Activated naive CD4-positive, alpha-beta T cell treated with Interleukin-2 at 50 U/mL for 16 hours (primary cell): ENCODE measurements at regions not wholly inside any gene's neighbourhood (a gene's known extent, or its start where the extent isn't known, plus 50 kb on each side); places are given as distances from the start of the nearest gene placed in this dataset.

ENCODE experiments used
- DNase-seq: peaks from one replicate; pipeline ENCODE4 v3.0.0-alpha.2; 2020

DNA sequence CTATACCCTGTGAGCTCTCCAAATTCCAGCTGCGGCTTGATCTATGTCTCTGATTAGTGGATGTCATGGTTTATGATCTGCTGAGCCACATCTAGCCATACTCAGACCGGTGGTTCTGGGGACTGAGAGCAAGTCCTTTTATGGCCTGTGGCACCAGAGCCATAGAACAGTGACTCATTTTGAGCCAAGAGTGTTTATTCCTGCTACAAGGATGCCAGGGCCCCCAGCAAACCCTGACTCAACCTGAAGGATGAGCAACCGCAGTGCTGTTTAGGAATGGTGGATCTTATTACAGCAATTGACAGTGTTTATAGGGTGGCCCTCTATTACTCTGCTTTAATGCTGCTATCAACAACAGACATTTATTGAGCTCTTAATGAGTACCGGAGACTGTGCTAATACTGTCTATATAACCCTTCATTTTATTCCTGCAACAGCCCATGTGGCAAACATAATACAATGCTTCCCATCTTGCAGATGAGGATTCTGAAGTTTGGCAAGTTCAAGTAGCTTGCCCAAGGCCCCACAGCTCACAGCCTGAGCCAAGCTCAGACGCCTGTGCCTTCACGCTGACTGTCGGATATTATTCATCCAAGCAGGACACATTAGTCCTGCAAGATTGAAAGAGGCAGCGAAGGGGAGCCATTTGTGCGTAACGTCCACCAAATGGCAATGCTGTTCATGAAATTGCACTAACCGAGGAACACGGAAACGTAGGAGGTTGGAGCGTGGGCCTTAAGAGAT is 273.6 kb upstream of the PWP1 start:
- no peak for DNase-seq

DNA sequence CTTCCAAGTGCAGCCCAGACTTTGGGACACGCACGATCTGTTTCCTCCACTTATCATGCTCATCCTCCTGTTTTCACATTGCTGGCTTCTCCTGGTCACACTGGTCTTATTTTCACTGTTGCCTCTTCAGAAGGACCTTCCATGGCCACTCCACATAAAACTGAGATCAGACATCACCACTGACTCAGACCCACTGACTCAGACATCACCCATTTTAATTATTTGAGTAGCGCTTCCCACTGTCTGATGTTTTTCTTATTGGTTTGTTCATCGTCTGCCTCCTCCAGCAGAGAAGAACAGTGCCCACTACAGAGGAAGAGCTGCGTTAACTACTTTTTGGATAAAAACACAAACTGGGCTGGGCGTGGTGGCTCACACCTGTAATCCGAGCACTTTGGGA is 270.5 kb upstream of the PWP1 start:
- no peak for DNase-seq

DNA sequence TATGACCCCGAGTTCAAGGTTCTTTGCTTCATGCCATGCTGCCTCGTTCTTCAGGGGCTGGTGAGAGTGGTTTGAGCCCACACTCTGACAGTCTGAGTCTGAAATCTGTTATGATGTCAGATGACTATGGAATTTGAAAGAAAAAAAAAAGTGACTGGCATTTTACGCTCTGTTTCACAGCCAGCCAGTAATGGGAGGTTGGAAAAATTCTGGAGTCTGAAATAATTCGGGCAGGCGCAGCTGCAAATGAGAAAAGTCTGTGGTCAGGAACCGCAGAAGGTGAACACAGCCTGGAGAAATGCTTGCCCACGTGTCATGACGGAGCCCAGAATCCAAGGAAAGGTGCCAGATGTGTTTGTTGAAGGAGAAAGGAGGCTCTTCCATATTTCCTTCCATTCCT is 269.8 kb upstream of the PWP1 start:
- no peak for DNase-seq

DNA sequence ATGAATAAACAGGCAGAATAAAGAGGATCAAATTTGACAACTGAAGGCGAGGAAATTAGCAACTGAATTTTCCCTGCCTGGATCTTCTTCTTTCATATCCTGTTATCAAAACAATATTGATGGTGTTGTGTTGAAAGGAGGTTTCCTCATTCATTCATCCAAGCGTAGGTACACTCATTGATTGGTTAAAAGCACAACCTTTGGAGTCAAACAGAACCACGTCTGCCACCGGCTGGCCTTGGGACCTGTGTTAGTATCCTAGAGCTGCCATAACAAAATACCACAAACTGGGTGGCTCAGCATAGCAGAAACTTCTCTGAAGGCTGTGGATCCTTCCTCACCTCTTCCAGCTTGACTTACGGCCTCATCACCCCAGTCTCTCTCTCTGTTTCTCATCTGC is 268.6 kb upstream of the PWP1 start:
- no peak for DNase-seq

DNA sequence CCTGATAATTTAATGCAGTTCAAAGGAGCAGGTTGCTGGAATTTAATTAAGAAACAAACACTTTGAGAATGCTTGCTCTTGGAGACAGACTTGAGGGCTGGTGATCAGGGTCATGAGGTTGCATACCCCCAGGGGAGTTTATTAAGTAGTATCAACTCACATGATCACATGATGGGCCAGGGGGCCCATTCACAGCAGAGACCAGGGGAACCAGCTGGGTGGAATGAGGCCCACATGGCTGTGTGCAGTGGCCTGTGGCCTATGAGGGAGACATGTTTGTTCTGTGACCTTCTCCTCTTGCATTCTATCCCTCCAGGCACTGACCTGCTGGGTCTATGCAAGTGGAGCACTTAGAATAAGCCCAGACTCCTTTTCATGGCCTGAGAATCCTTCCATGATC is 266.6 kb upstream of the PWP1 start:
- no peak for DNase-seq

DNA sequence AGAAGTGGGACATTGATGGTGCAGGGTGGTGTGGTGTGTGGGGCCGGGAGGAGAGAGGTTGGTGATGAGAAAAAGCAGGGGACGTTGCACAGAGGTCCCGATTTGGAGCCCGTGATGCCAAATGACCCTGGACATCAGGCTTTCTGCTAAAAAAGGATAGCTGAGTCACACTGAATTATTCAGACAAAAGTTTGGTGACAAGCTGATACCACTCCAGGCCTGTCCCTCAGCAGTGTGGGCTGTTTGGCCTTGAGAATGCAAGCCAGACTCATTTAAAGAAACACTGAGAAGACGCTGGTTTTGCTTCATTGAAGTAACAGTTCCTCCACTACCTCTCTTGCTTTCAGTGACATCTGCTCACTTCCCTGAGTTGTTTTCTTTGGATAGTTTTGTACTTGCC is 262.1 kb upstream of the PWP1 start:
- no peak for DNase-seq

DNA sequence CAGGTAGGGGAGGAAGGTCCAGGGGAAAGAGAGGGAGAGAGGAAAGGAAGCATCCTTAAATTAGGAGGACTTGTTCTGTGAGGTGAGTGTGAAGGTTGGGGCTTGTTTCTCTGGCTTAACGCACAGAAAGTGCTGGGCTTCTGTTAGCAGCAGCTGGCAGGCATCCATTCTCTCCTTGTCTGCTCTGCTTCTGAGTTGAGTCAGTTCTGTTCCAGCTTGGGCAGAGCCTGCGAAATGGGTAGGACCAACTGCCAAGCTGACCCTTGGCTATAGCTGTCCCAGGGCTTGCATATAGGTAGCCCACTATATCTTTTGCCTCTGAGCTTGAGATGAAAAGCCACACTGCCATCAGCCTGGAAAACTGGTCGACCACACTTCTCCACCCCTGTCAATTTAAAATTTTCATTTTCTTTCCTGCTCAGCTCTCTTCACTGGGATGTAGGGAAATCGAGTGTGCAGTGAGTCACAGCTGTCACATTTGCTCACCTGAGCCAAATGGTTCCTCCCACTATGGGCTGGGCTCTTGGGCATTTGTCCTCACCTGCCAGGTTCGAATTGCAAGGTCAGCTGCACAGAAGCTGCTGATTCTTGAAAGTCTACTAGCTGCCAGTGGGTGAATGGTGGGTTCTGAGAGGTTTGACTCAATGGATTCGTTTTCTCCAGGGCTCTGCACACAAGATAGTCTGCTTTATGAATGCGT is 256.4 kb upstream of the PWP1 start:
- no peak for DNase-seq

DNA sequence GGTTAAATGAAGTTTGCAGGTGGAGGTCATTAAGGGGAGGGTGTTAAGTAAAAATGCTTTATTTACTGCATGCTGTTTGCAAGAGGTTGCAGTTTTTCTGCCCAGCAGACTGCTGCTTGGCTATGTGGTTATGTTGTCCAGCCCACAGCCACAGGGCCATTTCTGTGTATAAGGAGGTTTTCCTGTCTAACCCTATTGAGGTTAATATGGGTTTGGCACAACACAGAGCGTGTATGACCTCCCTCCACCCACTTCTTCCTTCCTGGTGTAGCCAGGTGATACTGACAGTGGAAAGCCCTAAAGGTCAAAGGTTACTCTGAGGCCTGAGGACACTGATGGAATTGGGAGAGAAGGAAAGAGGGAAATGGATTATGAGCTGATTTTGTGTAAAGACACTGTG is 253.7 kb upstream of the PWP1 start:
- no peak for DNase-seq

DNA sequence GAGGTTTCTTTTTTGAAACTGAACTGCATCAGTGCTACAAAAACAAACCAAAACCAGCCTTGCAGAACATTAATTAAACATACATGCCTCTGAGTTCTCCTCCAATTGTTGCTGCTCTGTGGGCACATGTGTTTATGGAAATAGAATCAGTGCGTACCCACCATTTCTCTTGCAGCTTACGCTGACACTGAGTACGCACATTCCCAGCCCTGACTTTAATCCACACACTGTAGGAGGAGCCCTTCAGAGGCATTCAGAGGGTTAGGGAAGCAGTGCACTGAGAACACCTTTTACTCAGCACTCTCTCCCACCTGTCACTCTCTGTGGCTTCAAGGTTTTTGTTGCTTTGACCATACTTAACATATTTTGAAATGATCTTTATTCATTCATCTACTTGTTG is 250.5 kb upstream of the PWP1 start:
- no peak for DNase-seq

DNA sequence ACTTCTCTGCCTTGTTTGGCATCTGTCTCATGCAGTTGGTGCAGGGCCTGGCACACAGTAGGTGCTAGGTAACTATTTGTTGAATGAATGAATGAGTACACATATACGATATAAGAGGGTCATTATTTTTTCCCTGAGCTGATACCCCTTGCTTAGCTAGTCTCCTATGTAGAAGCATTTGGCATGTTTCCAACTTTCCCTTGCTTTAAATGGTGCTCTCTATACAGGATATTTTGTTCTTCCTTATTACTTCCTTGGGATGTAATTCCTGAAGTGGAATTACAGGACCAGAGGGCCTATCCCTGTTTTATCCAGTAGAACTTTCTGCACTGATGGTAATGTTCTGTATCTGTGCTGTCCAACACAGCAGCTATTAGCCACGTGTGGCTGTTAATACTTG is 250.1 kb upstream of the PWP1 start:
- DNase-seq = no peak

DNA sequence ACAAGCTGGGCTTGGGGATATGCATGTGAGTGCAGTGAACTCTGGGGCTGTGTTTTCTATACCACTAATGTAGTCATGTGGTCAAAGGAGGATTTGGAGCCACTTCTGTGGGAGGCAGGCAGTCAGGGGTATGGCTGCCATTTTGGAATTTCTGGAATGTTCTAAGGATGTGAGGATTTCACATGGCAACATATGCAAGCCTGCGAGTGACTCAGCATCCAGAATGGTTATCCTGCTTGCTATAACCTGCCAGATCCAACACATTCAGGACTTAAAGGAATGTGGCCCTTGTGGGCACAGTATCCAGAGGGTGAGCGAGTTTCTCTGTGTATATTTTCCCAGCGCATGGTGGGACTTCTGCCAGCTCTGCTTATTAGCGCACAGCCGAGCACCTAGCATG is 249.2 kb upstream of the PWP1 start:
- no peak for DNase-seq

DNA sequence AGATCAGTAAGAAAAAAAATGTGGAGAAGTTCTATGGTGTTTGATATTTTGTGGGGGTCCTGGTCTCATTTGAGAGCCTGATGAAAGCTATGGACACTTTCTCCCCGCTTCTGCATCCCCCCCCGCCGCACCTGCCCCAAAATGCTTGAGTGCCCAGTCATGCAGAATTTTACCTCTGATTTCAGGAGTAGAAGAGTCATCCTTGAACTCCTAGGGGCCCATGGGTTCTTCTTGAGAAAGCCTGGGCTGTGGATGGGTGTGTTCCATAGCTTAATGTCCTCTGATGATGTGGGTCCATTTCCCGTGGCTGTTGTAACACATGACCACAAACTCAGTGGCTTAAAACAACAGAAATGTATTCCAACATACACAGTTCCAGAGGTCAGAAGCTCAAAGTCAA is 248.8 kb upstream of the PWP1 start:
- DNase-seq = no peak

DNA sequence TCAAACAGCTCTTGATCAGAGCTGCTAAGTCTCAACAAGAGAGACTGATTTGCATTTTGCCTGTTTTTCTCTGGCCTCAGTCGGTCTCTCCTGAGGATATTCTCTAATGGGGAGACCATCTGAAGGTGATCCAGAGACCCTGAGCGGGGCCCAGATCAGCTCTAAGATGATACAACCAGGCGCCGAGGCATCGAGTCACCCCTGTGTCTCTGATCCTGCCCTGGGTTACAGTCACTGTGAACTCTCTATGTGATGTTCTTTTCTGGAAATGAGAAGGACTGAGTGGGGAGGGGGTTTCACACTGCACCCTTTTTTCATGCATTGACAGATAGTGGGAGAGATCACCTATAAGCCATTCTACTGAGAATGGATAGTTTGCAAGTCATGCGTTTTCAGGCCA is 247.6 kb upstream of the PWP1 start:
- DNase-seq = no peak

DNA sequence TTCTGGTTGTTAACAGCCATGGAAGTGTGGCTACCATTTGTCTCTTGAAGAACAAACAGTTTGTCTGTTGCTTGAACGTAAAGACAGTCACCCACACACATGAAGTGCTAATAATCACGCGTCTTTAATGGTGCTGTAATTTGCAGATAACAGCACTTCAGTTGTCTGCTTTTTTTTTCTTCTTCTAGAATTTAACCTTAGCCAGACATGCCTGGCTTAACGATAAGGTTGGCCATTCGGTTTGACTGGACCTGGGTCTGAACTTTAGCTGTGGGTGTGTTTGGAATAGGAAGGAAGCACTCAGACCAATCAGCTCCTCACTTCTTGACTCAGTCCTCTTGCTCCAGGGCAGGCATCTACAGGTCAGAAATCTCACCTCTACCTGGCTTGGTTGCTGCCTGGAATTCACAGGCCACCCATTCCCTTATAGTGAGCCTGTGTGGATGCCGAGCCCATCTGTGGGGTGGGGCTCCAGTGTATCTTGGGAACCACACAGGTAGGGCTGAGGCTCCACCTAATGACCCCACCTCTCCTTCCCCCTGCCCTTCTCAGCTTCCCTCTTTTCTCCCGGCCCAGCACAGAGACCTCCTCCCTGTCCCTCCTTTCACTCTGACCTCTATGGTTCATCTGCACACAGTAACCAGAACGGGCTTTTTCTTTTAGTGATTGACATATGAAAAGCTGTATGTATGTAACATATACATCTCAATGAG is 246.4 kb upstream of the PWP1 start:
- DNase-seq = no peak

DNA sequence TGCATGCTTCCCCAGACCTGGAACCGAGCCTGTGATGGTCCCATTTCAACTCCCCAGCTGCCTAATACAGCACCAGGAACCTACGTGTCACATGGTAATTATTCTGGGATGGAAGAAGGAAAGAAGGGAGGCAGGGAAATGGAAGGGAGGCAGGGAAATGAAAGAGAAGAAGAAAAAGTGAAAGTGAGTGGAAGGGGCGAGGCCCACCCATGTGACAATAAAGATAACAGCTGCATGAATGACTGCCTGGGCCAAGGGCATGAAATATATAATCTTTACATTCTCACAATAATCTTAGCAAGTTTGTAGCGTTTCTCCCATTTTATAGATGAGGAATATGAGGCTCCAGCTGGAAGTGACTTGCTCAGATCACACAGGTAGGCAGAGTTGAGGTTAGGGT is 245.0 kb upstream of the PWP1 start:
- DNase-seq = no peak

DNA sequence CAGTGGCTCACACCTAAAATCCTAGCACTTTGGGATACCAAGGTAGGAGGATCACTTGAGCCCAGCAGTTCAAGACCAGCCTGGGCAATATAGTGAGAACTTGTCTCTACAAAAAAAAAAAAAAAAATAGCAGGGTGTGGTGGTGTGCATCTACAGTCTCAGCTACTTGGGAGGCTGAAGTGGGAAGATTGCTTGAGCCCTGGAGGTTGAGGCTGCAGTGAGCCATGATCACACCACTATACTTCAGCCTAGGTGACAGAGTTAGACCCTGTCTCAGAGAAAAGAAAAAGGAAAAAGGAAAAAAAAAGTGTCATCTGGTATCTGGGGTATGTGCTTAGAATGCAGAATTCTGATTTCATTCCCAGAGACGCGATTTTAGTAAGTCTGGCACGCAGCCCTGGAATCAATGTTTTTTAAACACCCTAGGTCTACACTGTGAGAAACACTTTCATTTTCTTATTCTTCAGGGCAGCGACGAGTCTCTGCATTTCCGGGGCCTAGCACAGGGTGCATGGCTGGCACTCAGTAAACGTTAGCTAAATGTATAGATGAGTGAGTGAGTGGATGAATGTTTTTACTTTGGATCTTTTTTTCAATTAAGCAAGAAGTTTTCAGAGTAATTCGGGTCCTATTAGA is 243.8 kb upstream of the PWP1 start:
- DNase-seq = no peak

DNA sequence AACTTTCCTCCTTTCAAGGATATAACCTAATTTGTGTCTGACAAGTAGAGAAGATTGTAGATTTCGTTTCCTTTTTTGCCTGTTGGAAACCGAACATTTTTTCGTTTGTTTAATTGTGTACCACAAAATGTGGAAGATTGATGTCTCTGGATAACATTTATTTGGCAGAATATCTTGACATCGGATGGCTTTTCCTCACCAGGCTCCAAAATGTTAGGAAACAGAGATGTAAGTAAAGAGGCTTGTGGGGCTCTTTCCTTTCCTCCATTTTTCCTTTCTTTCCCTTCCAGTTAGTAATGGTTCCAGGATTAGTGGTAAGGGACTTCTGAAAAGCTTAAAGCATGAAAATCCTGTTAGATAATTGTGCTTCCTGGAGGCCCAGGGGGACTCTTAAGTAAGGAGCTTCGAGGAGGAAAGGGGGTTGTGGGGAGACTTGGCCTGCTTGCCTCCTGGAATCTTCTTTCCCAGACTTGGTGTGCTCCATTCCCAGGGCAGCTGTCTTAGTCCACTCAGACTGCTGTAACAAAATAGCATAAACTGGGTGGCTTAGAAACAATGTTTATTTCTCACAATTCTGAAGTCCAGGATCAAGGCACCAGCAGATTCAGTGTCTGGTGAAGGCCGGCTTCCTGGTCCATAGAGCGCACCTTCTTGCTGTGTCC is 243.1 kb upstream of the PWP1 start:
- no peak for DNase-seq

DNA sequence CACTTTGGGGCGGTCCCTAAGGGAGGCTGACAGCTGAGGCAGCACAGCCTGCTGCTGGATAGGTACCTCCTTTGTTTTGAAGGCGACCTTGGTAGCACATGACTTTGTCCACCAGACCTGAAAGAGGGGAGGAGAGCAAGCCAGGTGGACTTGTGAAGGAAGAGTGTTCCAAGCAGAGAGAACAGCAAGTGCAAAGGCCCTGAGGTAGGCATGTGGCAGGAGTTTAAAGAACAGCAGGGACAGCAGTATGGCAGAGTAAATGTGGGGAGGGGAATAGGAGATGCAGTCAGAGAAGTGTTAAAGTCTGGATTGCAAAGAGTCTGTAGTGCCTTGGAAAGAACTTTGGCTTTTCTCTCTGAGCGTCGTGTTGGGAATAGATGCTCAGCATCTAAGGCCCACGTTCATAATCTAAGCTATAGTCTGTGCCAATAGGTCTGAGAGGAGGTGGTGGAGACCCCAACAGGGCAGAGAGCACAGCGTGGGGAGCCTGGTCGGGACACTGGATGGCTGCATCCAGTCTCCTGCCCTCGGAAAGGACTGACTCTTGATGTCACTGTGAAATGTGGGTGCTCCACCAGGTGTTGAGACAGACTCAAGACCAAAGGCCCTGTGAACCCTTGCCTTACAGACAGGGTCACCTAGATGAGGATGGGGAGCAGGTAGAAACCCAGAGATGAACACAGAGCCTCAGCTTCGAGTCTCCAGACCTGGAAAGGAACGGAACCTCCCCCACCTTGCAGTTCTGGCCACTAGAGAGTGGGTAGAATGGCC is 242.1 kb upstream of the PWP1 start:
- DNase-seq = no peak

DNA sequence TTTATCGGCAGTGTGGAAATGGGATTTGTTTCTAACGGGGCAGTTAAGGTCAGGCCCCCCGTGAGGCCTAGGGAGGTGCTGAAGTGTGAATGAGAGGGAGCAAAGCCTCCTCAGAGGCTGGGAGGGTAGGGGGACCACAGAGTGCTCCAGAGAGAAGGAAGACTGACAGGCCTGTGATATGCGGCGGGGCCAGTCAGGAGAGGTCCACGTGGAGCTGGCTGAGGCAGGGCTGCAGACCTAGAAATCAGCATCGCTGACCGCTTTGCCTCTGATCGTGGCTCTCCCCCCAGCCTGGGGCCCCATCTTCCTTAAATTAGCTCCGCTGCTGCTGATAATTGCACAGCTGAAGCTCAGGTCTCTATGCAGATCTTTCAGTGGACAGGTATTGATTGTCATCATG is 240.8 kb upstream of the PWP1 start:
- no peak for DNase-seq

DNA sequence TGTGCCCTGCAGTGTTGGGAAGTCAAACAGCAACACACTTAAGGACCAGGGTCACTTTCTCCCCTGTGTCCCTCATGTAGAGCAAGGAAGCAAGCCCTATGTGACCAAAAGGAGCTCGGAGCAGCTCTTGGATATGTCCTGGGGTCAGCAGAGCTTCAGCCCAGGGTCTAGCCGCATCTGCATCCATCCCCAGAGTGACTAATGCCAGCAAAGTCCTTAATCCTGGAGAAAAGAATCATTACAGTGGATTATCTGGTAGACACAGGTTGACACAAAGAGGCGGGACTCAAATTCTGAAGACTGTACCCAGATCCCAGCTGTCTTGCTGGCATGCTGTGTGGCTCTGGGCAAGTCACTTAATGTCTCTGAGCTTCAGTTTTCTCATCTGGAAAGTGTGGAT is 239.1 kb upstream of the PWP1 start:
- DNase-seq = no peak

DNA sequence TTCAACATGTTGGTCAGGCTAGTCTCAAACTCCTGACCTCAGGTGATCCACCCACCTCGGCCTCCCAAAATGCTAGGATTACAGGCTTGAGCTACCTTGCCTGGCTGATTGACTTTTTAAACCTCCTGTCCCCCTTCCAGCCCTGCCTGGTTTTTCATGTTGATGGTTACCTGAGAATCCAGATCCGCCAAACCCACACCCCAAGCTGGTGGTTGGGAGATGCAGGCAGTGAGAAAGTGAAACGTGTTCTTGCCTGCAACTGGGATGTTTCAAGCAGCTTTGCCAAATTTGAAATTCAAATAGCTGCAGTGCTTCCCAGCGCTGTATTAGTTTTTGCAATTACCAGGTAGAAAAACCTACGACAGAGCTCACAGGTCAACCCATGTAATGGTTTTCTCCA is 238.3 kb upstream of the PWP1 start:
- DNase-seq = no peak

DNA sequence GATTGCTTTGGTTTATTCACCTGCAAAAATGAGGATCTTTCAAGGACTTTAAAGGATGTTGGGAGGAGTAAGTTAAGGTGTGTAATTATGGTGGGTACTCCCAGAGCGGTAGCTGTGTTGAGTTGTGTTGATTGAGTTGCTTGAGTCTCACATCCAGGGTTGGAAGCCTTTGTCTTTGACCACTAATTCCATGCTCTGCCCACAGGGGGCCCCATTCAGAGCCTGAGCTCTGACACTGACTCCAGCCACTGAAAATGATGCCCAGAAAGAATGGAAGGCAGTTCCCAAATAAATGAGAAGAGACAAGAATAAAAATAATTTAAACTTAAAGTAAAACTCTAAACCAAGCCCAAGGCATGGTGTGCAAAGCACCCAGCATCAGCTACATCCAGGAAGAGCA is 237.4 kb upstream of the PWP1 start:
- no peak for DNase-seq

DNA sequence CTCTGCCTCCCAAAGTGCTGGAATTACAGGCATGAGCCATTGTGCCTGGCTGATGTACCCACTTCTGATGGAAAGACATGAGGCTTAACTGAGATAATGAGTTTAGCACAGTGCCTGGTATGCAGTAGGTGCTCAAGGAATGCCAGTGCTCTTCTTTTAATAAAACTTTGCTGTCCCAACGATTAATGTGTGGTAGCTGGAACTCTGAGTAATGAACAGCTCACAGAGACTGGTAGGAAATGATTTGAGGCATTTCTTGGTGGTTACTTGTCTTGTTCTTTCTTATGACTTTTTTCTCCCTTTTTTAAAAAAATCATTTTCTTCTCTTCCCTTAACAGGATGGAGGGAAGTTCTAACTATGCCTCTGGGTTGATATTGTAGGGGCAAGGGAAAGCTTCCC is 235.7 kb upstream of the PWP1 start:
- no peak for DNase-seq
